WTC11 (cell line): ENCODE measurements at regions not wholly inside any gene's neighbourhood (a gene's known extent, or its start where the extent isn't known, plus 50 kb on each side); places are given as distances from the start of the nearest gene placed in this dataset.

Experiments used
- ATAC-seq: fragments of 200-7000 bp; cut with Tn5 transposase; 2 replicates; pipeline ENCODE4 v1.10.0; 2021; ENCODE audit warnings: mild to moderate bottlenecking, moderate library complexity
- CTCF ChIA-PET: fragments of 300-600 bp; sonication (Branson Sonifier 250); formaldehyde crosslinking; loops from one replicate; lab custom pipeline; 2021; ENCODE audit warnings: antibody characterized with exemption; lab: Charles Lee
- POLR2A ChIA-PET: fragments of 350-600 bp; sonication (Branson Sonifier 250); formaldehyde crosslinking; loops from one replicate; lab custom pipeline; 2021; ENCODE audit warnings: antibody characterized with exemption; lab: Charles Lee
- DNase-seq: peaks from one replicate; pipeline ENCODE4 v3.0.0; 2021; ENCODE audit warnings: low spot score
- H3K27ac Mint-ChIP-seq: 2 replicates; pipeline ENCODE4 v1.8.0; 2021; ENCODE audit warnings: mixed read lengths
- H3K27me3 Mint-ChIP-seq: 2 replicates; pipeline ENCODE4 v1.8.0; 2021; ENCODE audit warnings: low read depth, mild to moderate bottlenecking, moderate library complexity, mixed read lengths
- H3K36me3 Mint-ChIP-seq: 2 replicates; pipeline ENCODE4 v1.8.0; 2021; ENCODE audit warnings: mixed read lengths
- H3K4me1 Mint-ChIP-seq: 2 replicates; pipeline ENCODE4 v1.8.0; 2022; ENCODE audit warnings: mixed read lengths
- H3K4me3 Mint-ChIP-seq: 2 replicates; pipeline ENCODE4 v1.8.0; 2021; ENCODE audit warnings: mild to moderate bottlenecking, moderate library complexity, mixed read lengths
- H3K9me3 Mint-ChIP-seq: 2 replicates; pipeline ENCODE4 v1.8.0; 2021; ENCODE audit warnings: mixed read lengths
- CBFB ChIP-seq: sonication (generic); formaldehyde crosslinking; IDR thresholded peaks from 2 replicates; pipeline ENCODE4 v1.8.1; 2022; ENCODE audit warnings: mild to moderate bottlenecking, low read depth, missing genetic modification reagents
- CREM ChIP-seq: sonication (generic); formaldehyde crosslinking; IDR thresholded peaks from 2 replicates; pipeline ENCODE4 v1.8.1; 2022; ENCODE audit warnings: mild to moderate bottlenecking, missing genetic modification reagents, moderate library complexity
- ESRRA ChIP-seq: sonication (generic); formaldehyde crosslinking; IDR thresholded peaks from 2 replicates; pipeline ENCODE4 v1.8.1; 2022; ENCODE audit warnings: mild to moderate bottlenecking, missing genetic modification reagents, borderline replicate concordance
- GTF2I ChIP-seq: fragments of 250-450 bp; sonication (Bioruptor Pico); conservative IDR thresholded peaks from 2 replicates; pipeline ENCODE4 v1.4.0; 2021; ENCODE audit warnings: mild to moderate bottlenecking
- HMGA2 ChIP-seq: fragments of 250-450 bp; sonication (Bioruptor Pico); IDR thresholded peaks from 2 replicates; pipeline ENCODE4 v1.4.0; 2021; ENCODE audit warnings: mild to moderate bottlenecking, moderate library complexity
- IRF2 ChIP-seq: sonication (generic); formaldehyde crosslinking; IDR thresholded peaks from 2 replicates; pipeline ENCODE4 v1.8.0; 2022; ENCODE audit warnings: low read depth, missing genetic modification reagents, borderline replicate concordance
- MXD4 ChIP-seq: fragments of 250-450 bp; sonication (Bioruptor Pico); IDR thresholded peaks from 2 replicates; pipeline ENCODE4 v1.8.0; 2021; ENCODE audit warnings: mild to moderate bottlenecking, moderate library complexity, borderline replicate concordance
- MYBL2 ChIP-seq: sonication (generic); formaldehyde crosslinking; IDR thresholded peaks from 2 replicates; pipeline ENCODE4 v1.8.1; 2023; ENCODE audit warnings: mild to moderate bottlenecking, moderate library complexity, missing genetic modification reagents
- NFE2L1 ChIP-seq: sonication (generic); formaldehyde crosslinking; IDR thresholded peaks from 2 replicates; pipeline ENCODE4 v1.8.1; 2023; ENCODE audit warnings: missing genetic modification reagents
- TP53 ChIP-seq: sonication (generic); formaldehyde crosslinking; IDR thresholded peaks from 2 replicates; pipeline ENCODE4 v1.8.1; 2023; ENCODE audit warnings: mild to moderate bottlenecking, missing genetic modification reagents
- ZBTB21 ChIP-seq: sonication (generic); formaldehyde crosslinking; IDR thresholded peaks from 2 replicates; pipeline ENCODE4 v1.8.1; 2023; ENCODE audit warnings: mild to moderate bottlenecking, missing genetic modification reagents, borderline replicate concordance
- ZNF263 ChIP-seq: sonication (generic); formaldehyde crosslinking; IDR thresholded peaks from 2 replicates; pipeline ENCODE4 v1.8.1; 2022; ENCODE audit warnings: low read depth, mild to moderate bottlenecking, moderate library complexity, missing genetic modification reagents
- ZNF317 ChIP-seq: sonication (generic); formaldehyde crosslinking; IDR thresholded peaks from 2 replicates; pipeline ENCODE4 v1.8.1; 2023; ENCODE audit warnings: low read depth, mild to moderate bottlenecking, moderate library complexity, missing genetic modification reagents, borderline replicate concordance
- TF ChIP-seq, protein P1 (sequence below): fragments of 250-450 bp; sonication (Bioruptor Pico); IDR thresholded peaks from 2 replicates; pipeline ENCODE4 v1.9.0; 2021; ENCODE audit warnings: mild to moderate bottlenecking, borderline replicate concordance
- TF ChIP-seq, protein P2 (sequence below): fragments of 250-450 bp; sonication (Bioruptor Pico); IDR thresholded peaks from 2 replicates; pipeline ENCODE4 v1.9.0; 2021; ENCODE audit warnings: moderate library complexity, mild to moderate bottlenecking, inconsistent platforms, borderline replicate concordance
- TF ChIP-seq, protein P3 (sequence below): sonication (generic); formaldehyde crosslinking; IDR thresholded peaks from 2 replicates; pipeline ENCODE4 v1.8.1; 2023; ENCODE audit warnings: mild to moderate bottlenecking, missing genetic modification reagents, moderate library complexity
- TF ChIP-seq, protein P4 (sequence below): sonication (generic); formaldehyde crosslinking; IDR thresholded peaks from 2 replicates; pipeline ENCODE4 v1.8.1; 2022; ENCODE audit warnings: mild to moderate bottlenecking, moderate library complexity, missing genetic modification reagents
- TF ChIP-seq, protein P5 (sequence below): sonication (generic); formaldehyde crosslinking; IDR thresholded peaks from 2 replicates; pipeline ENCODE4 v1.8.1; 2022; ENCODE audit warnings: low read depth, mild to moderate bottlenecking, moderate library complexity, missing genetic modification reagents, borderline replicate concordance
- TF ChIP-seq, protein P6 (sequence below): sonication (generic); formaldehyde crosslinking; IDR thresholded peaks from 2 replicates; pipeline ENCODE4 v1.8.1; 2023; ENCODE audit warnings: mild to moderate bottlenecking, moderate library complexity, missing genetic modification reagents

DNA sequence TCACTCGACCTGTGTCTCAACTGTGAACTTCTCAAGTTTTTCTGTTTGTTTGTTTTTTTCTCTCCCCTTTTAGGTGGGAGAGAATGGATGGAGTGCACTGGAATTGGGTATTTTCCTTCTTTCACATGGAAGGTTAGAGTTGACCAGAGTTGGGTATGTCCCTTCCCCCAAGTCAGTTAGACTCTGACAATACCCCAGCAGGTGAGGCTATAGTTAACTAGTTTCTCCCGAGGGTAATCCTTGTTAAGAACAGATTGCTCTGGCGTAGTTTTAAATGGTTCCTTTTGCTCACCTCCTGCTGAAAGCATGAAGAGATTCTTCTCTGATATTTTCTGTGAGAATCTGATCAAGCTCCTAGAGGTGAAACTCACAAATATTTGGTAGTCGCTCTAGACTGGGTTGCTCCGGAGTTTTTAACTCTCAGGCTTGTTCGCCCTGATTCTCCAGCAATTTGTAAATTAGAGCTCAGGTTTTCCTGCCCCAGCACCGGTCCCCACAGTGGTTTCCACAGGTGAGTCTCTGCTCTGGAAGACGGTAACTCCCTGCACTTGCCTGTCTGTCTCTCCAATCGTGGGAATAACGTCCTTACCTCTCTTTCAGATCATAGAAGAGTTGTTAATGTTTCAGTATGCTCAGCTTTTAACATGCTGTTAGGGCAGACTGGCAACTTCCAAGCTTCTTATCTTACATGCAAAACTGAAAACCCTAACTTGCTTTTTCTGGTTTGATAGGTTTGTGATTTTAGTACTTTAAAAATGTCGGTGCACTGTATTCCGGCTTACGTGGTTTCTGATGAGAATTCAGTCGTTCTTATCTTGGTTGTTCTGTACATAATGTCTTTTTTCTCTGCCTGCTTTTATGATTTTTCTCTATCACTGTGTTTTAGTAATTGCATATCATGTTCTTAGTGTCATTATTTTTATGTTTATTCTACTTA lies 111.2 kb upstream of the HIVEP1 start:
- H3K27ac Mint-ChIP-seq: peak overlapping the region; percentile 85
- ChIA-PET POLR2A (interaction anchor here (1.2 kb wide), 1 partner anchor 112 kb away, joined by 4 read pairs; no protein-coding TSS in a partner anchor), CTCF (interaction anchor here (1.2 kb wide), 1 partner anchor 305 kb away, joined by 4 read pairs; no protein-coding TSS in a partner anchor)
- H3K36me3 Mint-ChIP-seq: peaks cover 9% of the 10 kb centered on the region
- H3K27me3 Mint-ChIP-seq: no peaks in the 10 kb centered on the region
- ATAC-seq: peak; percentile 96
- H3K9me3 Mint-ChIP-seq: peaks cover 14% of the 10 kb centered on the region
- no peak for DNase-seq
- peaks cover 26% of the 10 kb centered on the region for H3K4me1 Mint-ChIP-seq
- peak overlapping the region; percentile 62 for H3K4me3 Mint-ChIP-seq
- TF ChIP-seq TP53 (CRISPR knock-in tag) (no peak), ZNF317 (CRISPR knock-in tag) (no peak), MYBL2 (CRISPR knock-in tag) (no peak), GTF2I (CRISPR knock-in tag) (no peak), CBFB (no peak), ESRRA (CRISPR knock-in tag) (no peak), ZNF263 (no peak), MXD4 (CRISPR knock-in tag) (no peak), IRF2 (no peak), NFE2L1 (no peak), CREM (no peak), HMGA2 (CRISPR knock-in tag) (no peak), ZBTB21 (CRISPR knock-in tag) (no peak)
- TF ChIP-seq, protein P1, sequence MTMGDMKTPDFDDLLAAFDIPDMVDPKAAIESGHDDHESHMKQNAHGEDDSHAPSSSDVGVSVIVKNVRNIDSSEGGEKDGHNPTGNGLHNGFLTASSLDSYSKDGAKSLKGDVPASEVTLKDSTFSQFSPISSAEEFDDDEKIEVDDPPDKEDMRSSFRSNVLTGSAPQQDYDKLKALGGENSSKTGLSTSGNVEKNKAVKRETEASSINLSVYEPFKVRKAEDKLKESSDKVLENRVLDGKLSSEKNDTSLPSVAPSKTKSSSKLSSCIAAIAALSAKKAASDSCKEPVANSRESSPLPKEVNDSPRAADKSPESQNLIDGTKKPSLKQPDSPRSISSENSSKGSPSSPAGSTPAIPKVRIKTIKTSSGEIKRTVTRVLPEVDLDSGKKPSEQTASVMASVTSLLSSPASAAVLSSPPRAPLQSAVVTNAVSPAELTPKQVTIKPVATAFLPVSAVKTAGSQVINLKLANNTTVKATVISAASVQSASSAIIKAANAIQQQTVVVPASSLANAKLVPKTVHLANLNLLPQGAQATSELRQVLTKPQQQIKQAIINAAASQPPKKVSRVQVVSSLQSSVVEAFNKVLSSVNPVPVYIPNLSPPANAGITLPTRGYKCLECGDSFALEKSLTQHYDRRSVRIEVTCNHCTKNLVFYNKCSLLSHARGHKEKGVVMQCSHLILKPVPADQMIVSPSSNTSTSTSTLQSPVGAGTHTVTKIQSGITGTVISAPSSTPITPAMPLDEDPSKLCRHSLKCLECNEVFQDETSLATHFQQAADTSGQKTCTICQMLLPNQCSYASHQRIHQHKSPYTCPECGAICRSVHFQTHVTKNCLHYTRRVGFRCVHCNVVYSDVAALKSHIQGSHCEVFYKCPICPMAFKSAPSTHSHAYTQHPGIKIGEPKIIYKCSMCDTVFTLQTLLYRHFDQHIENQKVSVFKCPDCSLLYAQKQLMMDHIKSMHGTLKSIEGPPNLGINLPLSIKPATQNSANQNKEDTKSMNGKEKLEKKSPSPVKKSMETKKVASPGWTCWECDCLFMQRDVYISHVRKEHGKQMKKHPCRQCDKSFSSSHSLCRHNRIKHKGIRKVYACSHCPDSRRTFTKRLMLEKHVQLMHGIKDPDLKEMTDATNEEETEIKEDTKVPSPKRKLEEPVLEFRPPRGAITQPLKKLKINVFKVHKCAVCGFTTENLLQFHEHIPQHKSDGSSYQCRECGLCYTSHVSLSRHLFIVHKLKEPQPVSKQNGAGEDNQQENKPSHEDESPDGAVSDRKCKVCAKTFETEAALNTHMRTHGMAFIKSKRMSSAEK (CRISPR knock-in tag): no peak
- TF ChIP-seq, protein P2, sequence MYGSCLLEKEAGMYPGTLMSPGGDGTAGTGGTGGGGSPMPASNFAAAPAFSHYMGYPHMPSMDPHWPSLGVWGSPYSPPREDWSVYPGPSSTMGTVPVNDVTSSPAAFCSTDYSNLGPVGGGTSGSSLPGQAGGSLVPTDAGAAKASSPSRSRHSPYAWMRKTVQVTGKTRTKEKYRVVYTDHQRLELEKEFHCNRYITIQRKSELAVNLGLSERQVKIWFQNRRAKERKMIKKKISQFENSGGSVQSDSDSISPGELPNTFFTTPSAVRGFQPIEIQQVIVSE: no peak
- TF ChIP-seq, protein P3, sequence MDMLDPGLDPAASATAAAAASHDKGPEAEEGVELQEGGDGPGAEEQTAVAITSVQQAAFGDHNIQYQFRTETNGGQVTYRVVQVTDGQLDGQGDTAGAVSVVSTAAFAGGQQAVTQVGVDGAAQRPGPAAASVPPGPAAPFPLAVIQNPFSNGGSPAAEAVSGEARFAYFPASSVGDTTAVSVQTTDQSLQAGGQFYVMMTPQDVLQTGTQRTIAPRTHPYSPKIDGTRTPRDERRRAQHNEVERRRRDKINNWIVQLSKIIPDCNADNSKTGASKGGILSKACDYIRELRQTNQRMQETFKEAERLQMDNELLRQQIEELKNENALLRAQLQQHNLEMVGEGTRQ (CRISPR knock-in tag): no peak
- TF ChIP-seq, protein P4, sequence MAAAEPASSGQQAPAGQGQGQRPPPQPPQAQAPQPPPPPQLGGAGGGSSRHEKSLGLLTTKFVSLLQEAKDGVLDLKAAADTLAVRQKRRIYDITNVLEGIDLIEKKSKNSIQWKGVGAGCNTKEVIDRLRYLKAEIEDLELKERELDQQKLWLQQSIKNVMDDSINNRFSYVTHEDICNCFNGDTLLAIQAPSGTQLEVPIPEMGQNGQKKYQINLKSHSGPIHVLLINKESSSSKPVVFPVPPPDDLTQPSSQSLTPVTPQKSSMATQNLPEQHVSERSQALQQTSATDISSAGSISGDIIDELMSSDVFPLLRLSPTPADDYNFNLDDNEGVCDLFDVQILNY (CRISPR knock-in tag): no peak
- TF ChIP-seq, protein P5, sequence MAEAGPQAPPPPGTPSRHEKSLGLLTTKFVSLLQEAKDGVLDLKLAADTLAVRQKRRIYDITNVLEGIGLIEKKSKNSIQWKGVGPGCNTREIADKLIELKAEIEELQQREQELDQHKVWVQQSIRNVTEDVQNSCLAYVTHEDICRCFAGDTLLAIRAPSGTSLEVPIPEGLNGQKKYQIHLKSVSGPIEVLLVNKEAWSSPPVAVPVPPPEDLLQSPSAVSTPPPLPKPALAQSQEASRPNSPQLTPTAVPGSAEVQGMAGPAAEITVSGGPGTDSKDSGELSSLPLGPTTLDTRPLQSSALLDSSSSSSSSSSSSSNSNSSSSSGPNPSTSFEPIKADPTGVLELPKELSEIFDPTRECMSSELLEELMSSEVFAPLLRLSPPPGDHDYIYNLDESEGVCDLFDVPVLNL: no peak
- TF ChIP-seq, protein P6, sequence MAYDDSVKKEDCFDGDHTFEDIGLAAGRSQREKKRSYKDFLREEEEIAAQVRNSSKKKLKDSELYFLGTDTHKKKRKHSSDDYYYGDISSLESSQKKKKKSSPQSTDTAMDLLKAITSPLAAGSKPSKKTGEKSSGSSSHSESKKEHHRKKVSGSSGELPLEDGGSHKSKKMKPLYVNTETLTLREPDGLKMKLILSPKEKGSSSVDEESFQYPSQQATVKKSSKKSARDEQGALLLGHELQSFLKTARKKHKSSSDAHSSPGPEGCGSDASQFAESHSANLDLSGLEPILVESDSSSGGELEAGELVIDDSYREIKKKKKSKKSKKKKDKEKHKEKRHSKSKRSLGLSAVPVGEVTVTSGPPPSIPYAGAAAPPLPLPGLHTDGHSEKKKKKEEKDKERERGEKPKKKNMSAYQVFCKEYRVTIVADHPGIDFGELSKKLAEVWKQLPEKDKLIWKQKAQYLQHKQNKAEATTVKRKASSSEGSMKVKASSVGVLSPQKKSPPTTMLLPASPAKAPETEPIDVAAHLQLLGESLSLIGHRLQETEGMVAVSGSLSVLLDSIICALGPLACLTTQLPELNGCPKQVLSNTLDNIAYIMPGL (CRISPR knock-in tag): no peak
- TF ChIP-seq, all 79 proteins: peak for 0
